Panc1 (cell line): ENCODE measurements at regions not wholly inside any gene's neighbourhood (a gene's known extent, or its start where the extent isn't known, plus 50 kb on each side); places are given as distances from the start of the nearest gene placed in this dataset.

Source experiments
- ATAC-seq: fragments of 200-7000 bp; cut with Tn5 transposase; 2 replicates; pipeline ENCODE4 v1.9.1; 2020; ENCODE audit warnings: mild to moderate bottlenecking, moderate library complexity
- BruUV-seq: library from RNA; stranded (reverse); fragments of 400-500 nt; replicated peaks from 2 replicates; lab custom pipeline; 2021; lab: Mats Ljungman, UMichigan
- CTCF ChIA-PET: fragments of 300-600 bp; sonication (Branson Sonifier 250); formaldehyde crosslinking; loops from one replicate; lab custom pipeline; 2022; ENCODE audit warnings: antibody characterized with exemption; lab: Charles Lee
- POLR2A ChIA-PET: fragments of 300-600 bp; sonication (Branson Sonifier 250); formaldehyde crosslinking; loops from one replicate; lab custom pipeline; 2022; ENCODE audit warnings: antibody characterized with exemption; lab: Charles Lee
- DNase-seq: peaks from one replicate; pipeline ENCODE4 v3.0.0-alpha.2; 2010; ENCODE audit warnings: low read depth, low spot score
- H3K27ac ChIP-seq: 2 replicates; pipeline ENCODE4 v1.5.1; 2011; ENCODE audit warnings: mild to moderate bottlenecking, low read length, inconsistent platforms
- H3K27me3 ChIP-seq: fragments of 200-500 bp; sonication (Bioruptor generic); 2 replicates; pipeline ENCODE4 v1.6.0; 2014; ENCODE audit warnings: low read length, inconsistent platforms; ENCODE audit not compliant: control insufficient read depth, insufficient read depth
- H3K36me3 ChIP-seq: fragments of 200-500 bp; sonication (Bioruptor generic); 2 replicates; pipeline ENCODE4 v1.5.1; 2014; ENCODE audit warnings: inconsistent platforms, mild to moderate bottlenecking, low read length, moderate library complexity; ENCODE audit not compliant: control insufficient read depth, insufficient read depth
- H3K4me1 ChIP-seq: 2 replicates; pipeline ENCODE4 v1.5.1; 2011; ENCODE audit warnings: inconsistent platforms, mild to moderate bottlenecking, low read length, moderate library complexity; ENCODE audit not compliant: control insufficient read depth, insufficient read depth
- H3K4me3 ChIP-seq, 2 experiments: 2 replicates each; pipeline ENCODE4 v1.5.1; 2011 to 2012; ENCODE audit warnings: low read depth in 2 of 2, low read length in 2 of 2, mild to moderate bottlenecking in 2 of 2, inconsistent platforms in 1 of 2, moderate library complexity in 1 of 2
- H3K9me3 ChIP-seq: fragments of 200-500 bp; sonication (Bioruptor generic); 2 replicates; pipeline ENCODE4 v1.5.1; 2014; ENCODE audit warnings: low read depth, mild to moderate bottlenecking, inconsistent platforms, low read length, moderate library complexity; ENCODE audit not compliant: control insufficient read depth, insufficient read depth
- CTCF ChIP-seq: fragments of 450-650 bp; IDR thresholded peaks from 2 replicates; pipeline ENCODE4 v1.5.1; 2017; ENCODE audit warnings: mild to moderate bottlenecking
- POLR2AphosphoS5 ChIP-seq: IDR thresholded peaks from 2 replicates; pipeline ENCODE4 v1.6.1; 2012; ENCODE audit warnings: mild to moderate bottlenecking, low read depth, low read length, moderate library complexity
- REST ChIP-seq, 2 experiments: IDR thresholded peaks; 2 replicates each; pipeline ENCODE4 v1.6.1; 2011 to 2012; ENCODE audit warnings: low read depth in 2 of 2, control low read depth in 1 of 2, low read length in 1 of 2, mild to moderate bottlenecking in 1 of 2, moderate library complexity in 1 of 2; ENCODE audit not compliant: insufficient read depth in 1 of 2
- SIN3A ChIP-seq: IDR thresholded peaks from 2 replicates; pipeline ENCODE4 v1.6.1; 2012; ENCODE audit warnings: low read depth, mild to moderate bottlenecking, low read length, moderate library complexity, borderline replicate concordance; ENCODE audit not compliant: insufficient read depth
- TCF7L2 ChIP-seq: IDR thresholded peaks from 2 replicates; pipeline ENCODE4 v1.6.1; 2011; ENCODE audit warnings: mild to moderate bottlenecking, low read depth, low read length, inconsistent platforms
- in situ Hi-C: cut with HindIII; loops from 2 replicates; pipeline ENCODE4 v1.10.0; 2016; ENCODE audit warnings: low sequenced_read_pairs, low pct_unique_long_range_greater_than_20kb
- intact Hi-C: fragments of 100-400 bp; cut with micrococcal nuclease; formaldehyde crosslinking; loops from one replicate; pipeline ENCODE4 v1.10.0; 2022; ENCODE audit not compliant: unreplicated experiment

GRCh38 chr5:5583023-5583765, 160.7 kb downstream of the ICE1 start:
- H3K27ac ChIP-seq, result no peak overlapping the region
- TF ChIP-seq SIN3A, result no peak
- TF ChIP-seq CTCF, result no peak
- no peak for TF ChIP-seq REST (IDR thresholded peaks at IDR 0.05; ENCODE audit: insufficient read depth in 1 of 2, low read depth in 2 of 2, low read length in 1 of 2)
- TF ChIP-seq POLR2AphosphoS5, result no peak
- TF ChIP-seq TCF7L2, result no peak
- no TSS peak for BruUV-seq
- no peaks in the 10 kb centered on the region for H3K27me3 ChIP-seq
- intact Hi-C loops, result no loop called here
- in situ Hi-C loops, result no loop called here
- CTCF ChIA-PET, result no interaction called here
- H3K9me3 ChIP-seq, result peaks cover 2% of the 10 kb centered on the region; the same call in 1 of the 2 replicates
- no peaks in the 10 kb centered on the region for H3K4me1 ChIP-seq
- no peak overlapping the region for H3K4me3 ChIP-seq
- POLR2A ChIA-PET, result no interaction called here
- DNase-seq, result no peak
- ATAC-seq, result no peak
- no peaks in the 10 kb centered on the region for H3K36me3 ChIP-seq

- intact Hi-C loops (no loop called here), in situ Hi-C loops (no loop called here)
- no peaks in the 10 kb centered on the region for H3K36me3 ChIP-seq
- CTCF ChIA-PET, result interaction anchor here (0.6 kb wide), 1 partner anchor 43 kb away, joined by 9 read pairs; no protein-coding TSS in a partner anchor
- TF ChIP-seq SIN3A (no peak), REST (IDR thresholded peaks at IDR 0.05; ENCODE audit: insufficient read depth in 1 of 2, low read depth in 2 of 2, low read length in 1 of 2) (no peak), TCF7L2 (no peak), POLR2AphosphoS5 (no peak), CTCF (no peak)
- no peak overlapping the region for H3K4me3 ChIP-seq
- H3K27ac ChIP-seq, result no peak overlapping the region
- DNase-seq (no peak), ATAC-seq (no peak)
- no TSS peak for BruUV-seq
- no peaks in the 10 kb centered on the region for H3K27me3 ChIP-seq
- POLR2A ChIA-PET, result no interaction called here
- H3K9me3 ChIP-seq, result peaks cover under 1% of the 10 kb centered on the region; the same call in 1 of the 2 replicates
- no peaks in the 10 kb centered on the region for H3K4me1 ChIP-seq
Measured at GRCh38 chr5:5581080-5581479, 158.6 kb downstream of the ICE1 start.
